Fibroblast of the aortic adventitia (primary cell): ENCODE measurements at regions not wholly inside any gene's neighbourhood (a gene's known extent, or its start where the extent isn't known, plus 50 kb on each side); places are given as distances from the start of the nearest gene placed in this dataset.
"Not testable (repeated sequence)": the region's sequence is repeated elsewhere in the genome, so short reads cannot be mapped to it uniquely, and the experiment has no call there.

Source experiments
- DNase-seq: peaks from one replicate; pipeline ENCODE4 v3.0.0-alpha.2; 2010; ENCODE audit warnings: low read depth
- H3K4me3 ChIP-seq: 2 replicates; pipeline ENCODE4 v1.5.1; 2011; ENCODE audit warnings: low read depth, mild to moderate bottlenecking, control low read depth, low read length, moderate library complexity
- TF ChIP-seq, protein P1 (sequence below): IDR thresholded peaks from 2 replicates; pipeline ENCODE4 v1.5.1; 2011; ENCODE audit warnings: mild to moderate bottlenecking, low read length, control low read depth, inconsistent platforms; ENCODE audit not compliant: insufficient read depth

DNA sequence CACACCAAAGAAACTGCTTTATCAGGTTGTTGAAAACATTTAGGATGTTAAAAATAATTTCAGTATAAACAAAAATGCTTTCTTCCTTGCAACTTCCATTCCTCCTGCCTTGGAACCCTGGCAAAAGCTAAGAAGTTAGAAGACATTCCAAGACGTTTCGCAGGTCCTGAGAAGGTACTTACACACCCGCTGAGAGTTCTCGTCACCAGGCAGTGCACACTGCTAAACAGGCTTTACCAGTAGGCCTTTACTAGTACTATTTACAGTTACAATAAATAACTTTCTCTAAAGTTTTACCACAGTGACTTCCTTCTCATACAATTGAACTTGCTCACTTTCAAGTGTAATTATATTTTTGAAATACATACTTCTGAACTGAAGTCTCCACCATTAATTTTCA lies 81.4 kb upstream of the RPS6KA2 start:
- TF ChIP-seq, protein P1, sequence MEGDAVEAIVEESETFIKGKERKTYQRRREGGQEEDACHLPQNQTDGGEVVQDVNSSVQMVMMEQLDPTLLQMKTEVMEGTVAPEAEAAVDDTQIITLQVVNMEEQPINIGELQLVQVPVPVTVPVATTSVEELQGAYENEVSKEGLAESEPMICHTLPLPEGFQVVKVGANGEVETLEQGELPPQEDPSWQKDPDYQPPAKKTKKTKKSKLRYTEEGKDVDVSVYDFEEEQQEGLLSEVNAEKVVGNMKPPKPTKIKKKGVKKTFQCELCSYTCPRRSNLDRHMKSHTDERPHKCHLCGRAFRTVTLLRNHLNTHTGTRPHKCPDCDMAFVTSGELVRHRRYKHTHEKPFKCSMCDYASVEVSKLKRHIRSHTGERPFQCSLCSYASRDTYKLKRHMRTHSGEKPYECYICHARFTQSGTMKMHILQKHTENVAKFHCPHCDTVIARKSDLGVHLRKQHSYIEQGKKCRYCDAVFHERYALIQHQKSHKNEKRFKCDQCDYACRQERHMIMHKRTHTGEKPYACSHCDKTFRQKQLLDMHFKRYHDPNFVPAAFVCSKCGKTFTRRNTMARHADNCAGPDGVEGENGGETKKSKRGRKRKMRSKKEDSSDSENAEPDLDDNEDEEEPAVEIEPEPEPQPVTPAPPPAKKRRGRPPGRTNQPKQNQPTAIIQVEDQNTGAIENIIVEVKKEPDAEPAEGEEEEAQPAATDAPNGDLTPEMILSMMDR: no peak
- DNase-seq: no peak
- no peak overlapping the region for H3K4me3 ChIP-seq

DNA sequence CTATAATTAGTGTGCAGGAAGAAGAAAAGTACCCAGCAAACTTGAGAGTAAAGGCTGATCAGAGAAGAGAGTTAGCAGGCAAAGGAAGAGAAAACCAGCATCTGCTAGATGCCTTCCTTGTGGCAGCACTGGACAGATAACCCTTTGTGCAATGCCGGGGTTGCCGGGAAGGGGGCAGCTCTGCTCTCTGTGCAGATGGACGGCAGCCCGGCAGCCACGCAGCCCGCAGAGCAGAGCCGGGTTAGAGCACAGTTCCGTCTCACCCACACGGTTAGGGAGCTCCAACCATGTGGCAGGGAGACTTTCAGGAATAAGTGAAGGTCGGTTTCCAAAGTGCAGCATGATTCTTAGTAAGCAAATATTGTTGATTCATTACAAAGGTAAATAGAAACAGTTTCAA lies 80.0 kb upstream of the RPS6KA2 start:
- TF ChIP-seq, protein P1: peak; percentile 47
- peak; percentile 8 for DNase-seq
- H3K4me3 ChIP-seq: no peak overlapping the region

DNA sequence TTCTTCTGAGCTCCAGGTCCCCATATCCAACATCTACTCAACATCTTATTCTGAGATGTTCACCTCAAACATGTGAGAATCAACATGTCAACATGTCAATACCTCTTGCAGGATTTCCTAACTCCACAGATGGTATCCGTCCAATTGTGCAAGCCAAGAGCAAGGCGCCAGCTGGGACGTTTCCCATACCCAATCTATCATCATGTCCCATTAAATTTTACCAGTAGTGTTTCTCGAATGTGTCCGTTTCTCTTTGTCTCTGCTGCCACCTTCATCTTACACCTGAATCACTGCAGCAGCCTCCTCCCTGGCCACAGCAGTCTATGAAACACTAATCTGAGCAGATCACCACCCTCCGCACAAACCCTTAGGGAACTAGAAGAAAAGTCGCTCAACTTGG lies 78.0 kb upstream of the RPS6KA2 start:
- DNase-seq: peak; percentile 8

DNA sequence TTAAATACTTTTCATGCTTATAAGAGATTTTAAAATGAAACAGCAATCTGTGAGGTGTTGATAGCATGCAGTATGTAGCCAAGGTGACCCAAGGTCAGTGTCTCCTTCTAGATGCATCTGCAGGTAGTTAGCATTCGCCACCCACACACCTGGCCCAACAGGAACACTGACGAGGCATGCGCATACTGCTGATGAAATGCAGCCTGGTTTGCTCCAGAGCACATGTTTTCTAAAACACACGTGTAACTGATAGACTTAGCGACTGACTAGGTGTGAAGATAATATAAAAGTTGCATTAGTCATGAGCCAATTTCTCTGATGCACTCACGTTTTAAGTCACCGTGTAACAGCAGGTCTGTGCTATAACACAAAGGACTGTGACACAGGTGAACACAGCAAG lies 77.1 kb upstream of the RPS6KA2 start:
- TF ChIP-seq, protein P1: no peak
- H3K4me3 ChIP-seq: no peak overlapping the region
- no peak for DNase-seq

More for the DNA sequence above, 78.0 kb upstream of the RPS6KA2 start:
- no peak overlapping the region for H3K4me3 ChIP-seq
- TF ChIP-seq, protein P1: no peak

DNA sequence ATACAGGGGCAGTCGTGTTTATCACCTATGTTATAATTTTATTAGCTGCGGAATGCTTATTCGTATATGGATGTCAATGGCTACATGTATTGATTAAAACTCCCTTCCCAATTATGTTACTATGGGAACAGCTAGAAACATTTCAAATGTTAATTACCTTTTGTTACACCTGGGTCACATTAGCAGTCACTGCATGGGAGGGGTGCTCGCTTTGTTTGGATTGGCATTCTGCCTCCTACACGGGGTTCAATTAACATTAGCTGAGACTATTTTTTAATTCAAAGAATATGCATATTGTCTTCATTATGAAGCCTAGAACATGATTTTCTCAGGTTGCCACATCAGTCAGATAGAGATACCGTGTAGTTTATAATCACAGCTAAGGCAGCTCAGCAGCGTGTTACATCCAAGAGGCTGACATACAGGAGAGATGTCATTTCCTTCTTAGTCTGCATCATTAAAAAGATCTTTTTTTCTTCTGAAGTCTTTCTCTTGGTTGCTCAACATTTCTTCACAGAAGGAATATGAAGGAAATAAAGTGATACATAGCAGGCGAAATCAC lies 76.2 kb upstream of the RPS6KA2 start:
- H3K4me3 ChIP-seq: no peak overlapping the region
- DNase-seq: peak; percentile 9
- TF ChIP-seq, protein P1: no peak

DNA sequence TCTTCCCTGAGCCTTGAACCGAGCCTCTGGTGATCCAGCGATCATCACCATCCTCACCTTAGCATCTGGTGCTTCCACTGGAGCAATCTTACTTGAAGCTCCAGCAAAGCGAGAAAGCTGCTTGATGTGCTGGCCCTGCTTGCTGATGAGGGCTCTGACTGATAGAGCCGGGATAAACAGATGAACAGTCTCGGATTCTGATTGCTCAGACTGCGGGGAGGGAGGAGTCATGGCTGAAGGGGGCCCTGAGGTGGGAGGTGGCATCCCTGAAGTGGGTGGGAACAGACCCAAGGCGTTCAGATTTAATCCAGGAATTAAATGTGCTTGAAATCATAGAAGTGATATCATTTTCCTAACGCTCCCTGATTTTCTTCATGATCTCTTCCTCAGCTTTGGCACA lies 74.4 kb upstream of the RPS6KA2 start:
- H3K4me3 ChIP-seq, DNase-seq: not testable (repeated sequence)

DNA sequence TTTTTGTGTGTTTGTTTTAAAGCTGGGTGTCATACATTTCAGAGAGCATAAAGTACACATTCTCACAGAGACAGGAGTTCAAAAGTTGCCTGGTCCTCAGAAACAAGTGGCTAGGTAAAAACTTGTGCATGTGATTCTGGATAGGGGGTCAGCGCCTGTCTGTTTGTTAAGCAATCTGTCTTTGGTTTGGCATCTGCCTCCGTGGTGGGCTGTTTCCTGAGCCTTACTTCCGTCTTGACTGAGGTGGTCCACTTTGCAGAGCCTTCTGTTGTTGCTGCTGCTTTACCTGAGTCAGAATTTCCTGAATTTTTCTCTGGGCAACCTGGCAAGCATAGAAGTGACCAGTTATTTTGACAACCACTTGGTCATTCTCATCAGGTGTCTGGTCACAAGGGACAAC lies 73.8 kb upstream of the RPS6KA2 start:
- DNase-seq, H3K4me3 ChIP-seq: not testable (repeated sequence)

DNA sequence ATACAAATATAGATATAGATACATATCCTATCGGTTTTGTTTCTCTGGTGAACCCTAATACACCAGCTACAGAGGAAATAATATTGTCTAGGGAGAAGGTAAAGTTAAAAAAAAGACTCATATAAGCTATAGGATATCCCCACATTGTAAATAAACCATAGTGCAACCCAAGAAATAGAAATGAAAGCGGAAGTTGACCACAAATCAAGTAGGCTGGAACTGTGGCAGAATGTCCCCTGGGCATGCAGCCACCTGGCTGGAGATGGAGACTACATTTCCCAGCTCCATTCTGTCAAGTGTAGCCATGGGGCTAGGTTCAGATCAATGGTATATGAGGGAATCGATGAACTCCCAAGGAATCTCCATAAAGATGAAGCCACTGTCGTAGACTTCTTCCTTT lies 70.1 kb upstream of the RPS6KA2 start:
- DNase-seq: no peak
- TF ChIP-seq, protein P1: no peak
- H3K4me3 ChIP-seq: no peak overlapping the region
